ENCODE measurements at regions not wholly inside any gene's neighbourhood (a gene's known extent, or its start where the extent isn't known, plus 50 kb on each side); places are given as distances from the start of the nearest gene placed in this dataset.

- TF ChIP-seq YY1 (IDR thresholded peaks at IDR 0.05; ENCODE audit: insufficient read depth, insufficient read length) (no peak), SUZ12 (IDR thresholded peaks at IDR 0.05; ENCODE audit: extremely low read depth, insufficient read depth, insufficient read length) (no peak)
These were observed 203.9 kb downstream of the RHOU start for GRCh38 chr1:228939001-228939691.

All from NT2/D1 (cell line).